H9 (cell line): ENCODE measurements at regions not wholly inside any gene's neighbourhood (a gene's known extent, or its start where the extent isn't known, plus 50 kb on each side); places are given as distances from the start of the nearest gene placed in this dataset.

Experiments used
- DNase-seq: peaks from one replicate; pipeline ENCODE4 v3.0.0-alpha.2; 2017
- H2AFZ ChIP-seq: one replicate; pipeline ENCODE4 v1.6.1; 2013; ENCODE audit warnings: mild to moderate bottlenecking, low read length, control low read depth, moderate library complexity
- H2AK5ac ChIP-seq: 2 replicates; pipeline ENCODE4 v1.6.1; 2013; ENCODE audit warnings: low read length, control low read depth, mixed read lengths; ENCODE audit not compliant: insufficient read length
- H2BK120ac ChIP-seq: one replicate; pipeline ENCODE4 v1.6.1; 2013; ENCODE audit warnings: low read depth, mild to moderate bottlenecking, low read length, control low read depth, inconsistent platforms; ENCODE audit not compliant: poor library complexity, severe bottlenecking
- H2BK12ac ChIP-seq: 2 replicates; pipeline ENCODE4 v1.6.1; 2013; ENCODE audit warnings: low read length, control low read depth, mixed read lengths, low read depth; ENCODE audit not compliant: insufficient read length
- H2BK15ac ChIP-seq: 2 replicates; pipeline ENCODE4 v1.6.1; 2013; ENCODE audit warnings: low read depth, low read length, control low read depth
- H2BK20ac ChIP-seq: one replicate; pipeline ENCODE4 v1.6.1; 2013; ENCODE audit warnings: low read depth, mild to moderate bottlenecking, low read length, control low read depth, inconsistent platforms; ENCODE audit not compliant: poor library complexity, severe bottlenecking
- H2BK5ac ChIP-seq: 2 replicates; pipeline ENCODE4 v1.6.1; 2013; ENCODE audit warnings: low read length, control low read depth, mixed read lengths; ENCODE audit not compliant: insufficient read length
- H3K14ac ChIP-seq: 2 replicates; pipeline ENCODE4 v1.6.1; 2013; ENCODE audit warnings: low read length, control low read depth; ENCODE audit not compliant: insufficient read depth
- H3K18ac ChIP-seq: 2 replicates; pipeline ENCODE4 v1.6.1; 2013; ENCODE audit warnings: low read depth, mild to moderate bottlenecking, mixed read lengths, low read length, control low read depth; ENCODE audit not compliant: insufficient read length
- H3K23ac ChIP-seq: 2 replicates; pipeline ENCODE4 v1.6.1; 2013; ENCODE audit warnings: low read length, control low read depth, mixed read lengths, low read depth; ENCODE audit not compliant: insufficient read length
- H3K23me2 ChIP-seq: 2 replicates; pipeline ENCODE4 v1.6.1; 2013; ENCODE audit warnings: low read depth, mild to moderate bottlenecking, mixed read lengths, low read length, control low read depth; ENCODE audit not compliant: insufficient read length, poor library complexity, severe bottlenecking
- H3K27ac ChIP-seq: 2 replicates; pipeline ENCODE4 v1.5.1; 2013; ENCODE audit warnings: low read length, control low read depth, mixed read lengths, low read depth; ENCODE audit not compliant: insufficient read length
- H3K27me3 ChIP-seq: 2 replicates; pipeline ENCODE4 v1.6.1; 2013; ENCODE audit warnings: low read length, control low read depth, inconsistent platforms; ENCODE audit not compliant: insufficient read depth
- H3K4ac ChIP-seq: 2 replicates; pipeline ENCODE4 v1.6.1; 2013; ENCODE audit warnings: low read depth, mild to moderate bottlenecking, control low read depth, inconsistent platforms, low read length, moderate library complexity
- H3K4me1 ChIP-seq: 2 replicates; pipeline ENCODE4 v1.6.1; 2013; ENCODE audit warnings: low read length, control low read depth, inconsistent platforms; ENCODE audit not compliant: insufficient read depth
- H3K4me2 ChIP-seq: 2 replicates; pipeline ENCODE4 v1.6.1; 2013; ENCODE audit warnings: low read length, control low read depth, mixed read lengths; ENCODE audit not compliant: insufficient read length, insufficient read depth
- H3K56ac ChIP-seq: 2 replicates; pipeline ENCODE4 v1.6.1; 2013; ENCODE audit warnings: low read depth, mild to moderate bottlenecking, mixed read lengths, low read length, control low read depth; ENCODE audit not compliant: insufficient read length
- H3K79me1 ChIP-seq: 2 replicates; pipeline ENCODE4 v1.6.1; 2013; ENCODE audit warnings: low read depth, mild to moderate bottlenecking, moderate library complexity, low read length, control low read depth, inconsistent platforms; ENCODE audit not compliant: insufficient read depth, poor library complexity, severe bottlenecking
- H3K79me2 ChIP-seq: 2 replicates; pipeline ENCODE4 v1.6.1; 2013; ENCODE audit warnings: low read length, control low read depth, inconsistent platforms; ENCODE audit not compliant: insufficient read depth
- H3K9ac ChIP-seq: 2 replicates; pipeline ENCODE4 v1.6.1; 2013; ENCODE audit warnings: low read length, control low read depth, mixed read lengths; ENCODE audit not compliant: insufficient read length; ENCODE audit errors: extremely low read depth
- H3K9me3 ChIP-seq: one replicate; pipeline ENCODE4 v1.6.1; 2013; ENCODE audit warnings: low read depth, low read length, inconsistent platforms; ENCODE audit not compliant: control insufficient read depth
- H3T11ph ChIP-seq: one replicate; pipeline ENCODE4 v1.6.1; 2013; ENCODE audit warnings: mild to moderate bottlenecking, low read length, control low read depth, inconsistent platforms
- H4K20me1 ChIP-seq: one replicate; pipeline ENCODE4 v1.6.1; 2013; ENCODE audit not compliant: control insufficient read depth, insufficient read length, insufficient read depth
- H4K5ac ChIP-seq: 2 replicates; pipeline ENCODE4 v1.6.1; 2013; ENCODE audit warnings: low read depth, mild to moderate bottlenecking, mixed read lengths, low read length, control low read depth; ENCODE audit not compliant: insufficient read length
- H4K8ac ChIP-seq: replicated peaks from 2 replicates; pipeline ENCODE4 v1.6.1; 2013; ENCODE audit warnings: low read length, control low read depth, mixed read lengths, low read depth; ENCODE audit not compliant: insufficient read length
- H4K91ac ChIP-seq: 2 replicates; pipeline ENCODE4 v1.6.1; 2013; ENCODE audit warnings: low read depth, mild to moderate bottlenecking, moderate library complexity, mixed read lengths, low read length, control low read depth; ENCODE audit not compliant: insufficient read length
- H3K27ac Mint-ChIP-seq, 3 experiments: 2 replicates in 2 of 3; 3 replicates in 1 of 3; pipeline ENCODE4 v1.8.0; 2020 to 2021; ENCODE audit warnings: mixed read lengths in 3 of 3, mild to moderate bottlenecking in 1 of 3, moderate library complexity in 1 of 3
- H3K27me3 Mint-ChIP-seq: 2 replicates; pipeline ENCODE4 v1.8.0; 2021; ENCODE audit warnings: low read depth, mild to moderate bottlenecking, moderate library complexity, mixed read lengths
- H3K36me3 Mint-ChIP-seq, 3 experiments: 2 replicates in 2 of 3; 3 replicates in 1 of 3; pipeline ENCODE4 v1.8.0; 2020 to 2021; ENCODE audit warnings: low read depth in 3 of 3, mixed read lengths in 3 of 3; ENCODE audit not compliant: insufficient read depth in 1 of 3
- H3K4me1 Mint-ChIP-seq, 2 experiments: 2 replicates each; pipeline ENCODE4 v1.8.0; 2020; ENCODE audit warnings: mixed read lengths in 2 of 2
- H3K4me3 Mint-ChIP-seq, 2 experiments: 2 replicates in 1 of 2; 3 replicates in 1 of 2; pipeline ENCODE4 v1.8.0; 2020 to 2021; ENCODE audit warnings: mild to moderate bottlenecking in 2 of 2, mixed read lengths in 2 of 2, moderate library complexity in 1 of 2
- H3K9me3 Mint-ChIP-seq, 2 experiments: 2 replicates in 1 of 2; 3 replicates in 1 of 2; pipeline ENCODE4 v1.8.0; 2020; ENCODE audit warnings: mild to moderate bottlenecking in 2 of 2, mixed read lengths in 2 of 2, moderate library complexity in 1 of 2
- CTCF ChIP-seq: fragments of 200-600 bp; sonication (generic); conservative IDR thresholded peaks from 3 replicates; pipeline ENCODE4 v1.8.0; 2021; ENCODE audit warnings: antibody characterized with exemption, mild to moderate bottlenecking
- WGBS: extraction: QIAGEN DNeasy Blood & Tissue Kit; methylation state at CpG from one replicate; pipeline ENCODE4 v1.1.7; 2013; ENCODE audit warnings: missing lambda C conversion rate, low lambda C conversion rate, mixed read lengths; ENCODE audit not compliant: insufficient read length; ENCODE audit errors: extremely low coverage; 5-methylcytosine and 5-hydroxymethylcytosine counted together

DNA sequence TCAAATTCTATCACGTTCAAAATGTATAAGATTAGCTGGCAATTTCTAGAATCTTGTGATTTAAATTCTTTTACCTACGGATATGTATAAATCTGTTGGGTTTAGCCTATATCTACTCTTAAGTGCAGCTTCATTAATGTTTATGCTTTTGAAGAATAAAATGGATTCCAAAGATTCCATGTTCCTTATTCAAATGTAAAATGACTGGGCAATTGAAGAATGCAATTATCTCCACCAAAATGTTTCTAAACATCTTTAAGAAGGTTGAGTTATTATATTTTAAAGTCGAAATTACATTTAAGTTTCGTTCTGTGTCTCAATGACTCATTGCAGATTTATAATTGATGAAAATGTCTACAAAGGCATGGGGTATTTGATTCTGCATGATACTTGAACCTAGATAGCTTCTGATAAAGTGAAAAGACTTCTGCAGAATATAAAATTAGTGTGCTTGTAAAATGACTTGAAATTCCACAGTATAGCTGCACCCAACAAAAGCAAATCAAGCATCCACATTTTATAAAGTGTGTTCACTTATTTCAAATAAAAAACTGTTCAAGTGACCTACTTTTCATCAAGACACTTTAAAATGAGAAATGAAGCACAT lies 697.0 kb upstream of the PCDH15 start:
- Mint-ChIP-seq H3K36me3 (no peaks in the 10 kb centered on the region), H3K27me3 (no peaks in the 10 kb centered on the region), H3K4me1 (no peaks in the 10 kb centered on the region), H3K27ac (no peak overlapping the region), H3K9me3 (no peaks in the 10 kb centered on the region), H3K4me3 (no peak overlapping the region)
- H2BK5ac ChIP-seq, result no peak overlapping the region
- H3T11ph ChIP-seq, result no peak overlapping the region
- no peaks in the 10 kb centered on the region for H3K79me1 ChIP-seq
- no peak overlapping the region for H3K14ac ChIP-seq
- H3K9ac ChIP-seq, result no peak overlapping the region
- H3K23me2 ChIP-seq, result no peaks in the 10 kb centered on the region
- no peak for DNase-seq
- no peak overlapping the region for H2AK5ac ChIP-seq
- H2BK120ac ChIP-seq, result no peak overlapping the region
- no peaks in the 10 kb centered on the region for H3K27me3 ChIP-seq
- no peaks in the 10 kb centered on the region for H3K79me2 ChIP-seq
- no peaks in the 10 kb centered on the region for H4K20me1 ChIP-seq
- no peak overlapping the region for H4K5ac ChIP-seq
- H2BK15ac ChIP-seq, result no peak overlapping the region
- H4K8ac ChIP-seq, result no peak overlapping the region
- H3K4me1 ChIP-seq, result no peaks in the 10 kb centered on the region
- H3K9me3 ChIP-seq, result no peaks in the 10 kb centered on the region
- H2AFZ ChIP-seq, result no peak overlapping the region
- no peak overlapping the region for H4K91ac ChIP-seq
- no peak overlapping the region for H3K4me2 ChIP-seq
- H3K23ac ChIP-seq, result no peak overlapping the region
- no peak overlapping the region for H3K56ac ChIP-seq
- H3K27ac ChIP-seq, result no peak overlapping the region
- H3K4ac ChIP-seq, result no peak overlapping the region
- no peak overlapping the region for H3K18ac ChIP-seq
- H2BK12ac ChIP-seq, result no peak overlapping the region
- H2BK20ac ChIP-seq, result no peak overlapping the region
- TF ChIP-seq CTCF, result no peak
- no CpG with 5 or more reads among the region's 4 CpGs for WGBS
